Type B pancreatic cell (in vitro differentiated cells): ENCODE measurements at regions not wholly inside any gene's neighbourhood (a gene's known extent, or its start where the extent isn't known, plus 50 kb on each side); places are given as distances from the start of the nearest gene placed in this dataset.

Experiments
- DNase-seq: peaks from one replicate; pipeline ENCODE4 v3.0.0; 2021; ENCODE audit warnings: mixed read lengths; ENCODE audit not compliant: unreplicated experiment; ENCODE audit errors: extremely low spot score
- H3K27ac Mint-ChIP-seq: 2 replicates; pipeline ENCODE4 v1.8.0; 2021; ENCODE audit warnings: mild to moderate bottlenecking, mixed read lengths
- H3K27me3 Mint-ChIP-seq: 2 replicates; pipeline ENCODE4 v1.8.0; 2021; ENCODE audit warnings: mixed read lengths
- H3K36me3 Mint-ChIP-seq: 2 replicates; pipeline ENCODE4 v1.8.0; 2021; ENCODE audit warnings: mixed read lengths
- H3K4me1 Mint-ChIP-seq: one replicate; pipeline ENCODE4 v1.8.0; 2021; ENCODE audit warnings: mixed read lengths; ENCODE audit not compliant: unreplicated experiment
- H3K4me3 Mint-ChIP-seq: 2 replicates; pipeline ENCODE4 v1.8.0; 2021; ENCODE audit warnings: mild to moderate bottlenecking, mixed read lengths
- H3K9me3 Mint-ChIP-seq: 2 replicates; pipeline ENCODE4 v1.8.0; 2021; ENCODE audit warnings: mixed read lengths
- CTCF ChIP-seq: fragments of 200-600 bp; sonication (generic); conservative IDR thresholded peaks from 2 replicates; pipeline ENCODE4 v1.5.0; 2021; ENCODE audit warnings: antibody characterized with exemption, mild to moderate bottlenecking

- no peak overlapping the region for H3K4me3 Mint-ChIP-seq
- no peaks in the 10 kb centered on the region for H3K27me3 Mint-ChIP-seq
- no peaks in the 10 kb centered on the region for H3K36me3 Mint-ChIP-seq
- H3K27ac Mint-ChIP-seq = no peak overlapping the region
- H3K4me1 Mint-ChIP-seq = peaks cover 17% of the 10 kb centered on the region
- no peaks in the 10 kb centered on the region for H3K9me3 Mint-ChIP-seq
- TF ChIP-seq CTCF = no peak
- DNase-seq = no peak
Observed at GRCh38 chr10:121129266-121129665, 278.1 kb downstream of the WDR11 start.

GRCh38 chr10:121130382-121130781 lies 279.2 kb downstream of the WDR11 start:
- peaks cover 4% of the 10 kb centered on the region for H3K27me3 Mint-ChIP-seq
- H3K27ac Mint-ChIP-seq = no peak overlapping the region
- H3K4me1 Mint-ChIP-seq = peaks cover 17% of the 10 kb centered on the region
- TF ChIP-seq CTCF = no peak
- no peaks in the 10 kb centered on the region for H3K36me3 Mint-ChIP-seq
- DNase-seq = no peak
- no peaks in the 10 kb centered on the region for H3K9me3 Mint-ChIP-seq
- no peak overlapping the region for H3K4me3 Mint-ChIP-seq

- H3K27ac Mint-ChIP-seq = no peak overlapping the region
- no peak overlapping the region for H3K4me3 Mint-ChIP-seq
- DNase-seq = no peak
- TF ChIP-seq CTCF = no peak
- H3K4me1 Mint-ChIP-seq = peaks cover 17% of the 10 kb centered on the region
- no peaks in the 10 kb centered on the region for H3K36me3 Mint-ChIP-seq
- H3K9me3 Mint-ChIP-seq = no peaks in the 10 kb centered on the region
- H3K27me3 Mint-ChIP-seq = peaks cover 4% of the 10 kb centered on the region
Observed at GRCh38 chr10:121131014-121131413, 279.9 kb downstream of the WDR11 start.

- H3K27me3 Mint-ChIP-seq = peaks cover 4% of the 10 kb centered on the region
- TF ChIP-seq CTCF = no peak
- H3K27ac Mint-ChIP-seq = no peak overlapping the region
- no peaks in the 10 kb centered on the region for H3K9me3 Mint-ChIP-seq
- no peaks in the 10 kb centered on the region for H3K36me3 Mint-ChIP-seq
- no peak for DNase-seq
- H3K4me1 Mint-ChIP-seq = peaks cover 17% of the 10 kb centered on the region
- H3K4me3 Mint-ChIP-seq = no peak overlapping the region
Observed at GRCh38 chr10:121131426-121132265, 280.5 kb downstream of the WDR11 start.

- Mint-ChIP-seq H3K4me3 (no peak overlapping the region), H3K9me3 (no peaks in the 10 kb centered on the region), H3K27ac (no peak overlapping the region), H3K27me3 (peaks cover 4% of the 10 kb centered on the region), H3K36me3 (no peaks in the 10 kb centered on the region), H3K4me1 (peaks cover 17% of the 10 kb centered on the region)
- DNase-seq = no peak
- TF ChIP-seq CTCF = no peak
Observed at GRCh38 chr10:121132273-121132672, 281.1 kb downstream of the WDR11 start.
